HepG2 (cell line): ENCODE measurements at regions not wholly inside any gene's neighbourhood (a gene's known extent, or its start where the extent isn't known, plus 50 kb on each side); places are given as distances from the start of the nearest gene placed in this dataset.

ENCODE experiments used
- ARID2 ChIP-seq: sonication (generic); formaldehyde crosslinking; IDR thresholded peaks from 2 replicates; pipeline ENCODE4 v1.8.1; 2022; ENCODE audit warnings: mild to moderate bottlenecking, missing genetic modification reagents, borderline replicate concordance
- BRCA1 ChIP-seq: sonication (generic); formaldehyde crosslinking; IDR thresholded peaks from 2 replicates; pipeline ENCODE4 v1.4.0; 2020; ENCODE audit warnings: missing genetic modification reagents
- DZIP1 ChIP-seq: sonication (generic); formaldehyde crosslinking; IDR thresholded peaks from 2 replicates; pipeline ENCODE4 v1.5.0; 2020; ENCODE audit warnings: mild to moderate bottlenecking, missing genetic modification reagents
- HNF4A ChIP-seq: sonication (generic); formaldehyde crosslinking; IDR thresholded peaks from 2 replicates; pipeline ENCODE4 v1.4.0; 2020; ENCODE audit warnings: missing genetic modification reagents
- HOXA3 ChIP-seq: sonication (generic); formaldehyde crosslinking; IDR thresholded peaks from 2 replicates; pipeline ENCODE4 v1.5.0; 2020; ENCODE audit warnings: missing genetic modification reagents
- NR2F6 ChIP-seq, 2 experiments: IDR thresholded peaks; 2 replicates each; pipeline ENCODE4 v1.6.1; 2016; ENCODE audit warnings: antibody characterized with exemption in 1 of 2, mild to moderate bottlenecking in 1 of 2
- POLR2A ChIP-seq, 2 experiments: IDR thresholded peaks; 2 replicates each; pipeline ENCODE4 v1.6.1; 2011; ENCODE audit warnings: low read depth in 2 of 2, low read length in 2 of 2, mild to moderate bottlenecking in 1 of 2, moderate library complexity in 1 of 2; ENCODE audit not compliant: insufficient read depth in 1 of 2
- PRDM10 ChIP-seq: sonication (generic); formaldehyde crosslinking; IDR thresholded peaks from 2 replicates; pipeline ENCODE4 v1.4.0; 2020; ENCODE audit warnings: low read depth, missing genetic modification reagents
- SP4 ChIP-seq: sonication (generic); formaldehyde crosslinking; IDR thresholded peaks from 2 replicates; pipeline ENCODE4 v1.8.1; 2023; ENCODE audit warnings: mild to moderate bottlenecking, missing genetic modification reagents
- SRSF9 ChIP-seq: fragments of 200-400 bp; formaldehyde crosslinking; IDR thresholded peaks from 2 replicates; pipeline ENCODE4 v1.6.1; 2018; ENCODE audit warnings: borderline replicate concordance, mild to moderate bottlenecking, low read depth, low read length; ENCODE audit not compliant: insufficient read depth, poor library complexity, severe bottlenecking
- ZNF432 ChIP-seq: sonication (generic); formaldehyde crosslinking; IDR thresholded peaks from 2 replicates; pipeline ENCODE4 v1.5.0; 2020; ENCODE audit warnings: missing genetic modification reagents, mild to moderate bottlenecking, borderline replicate concordance
- ZNF597 ChIP-seq: sonication (generic); formaldehyde crosslinking; IDR thresholded peaks from 2 replicates; pipeline ENCODE4 v1.5.0; 2020; ENCODE audit warnings: missing genetic modification reagents
- ZNF772 ChIP-seq: sonication (generic); formaldehyde crosslinking; IDR thresholded peaks from 2 replicates; pipeline ENCODE4 v1.5.0; 2020; ENCODE audit warnings: mild to moderate bottlenecking, missing genetic modification reagents

- TF ChIP-seq DZIP1 (no peak), ZNF772 (CRISPR knock-in tag) (no peak), HOXA3 (no peak), PRDM10 (CRISPR knock-in tag) (no peak), ZNF597 (CRISPR knock-in tag) (no peak), ZNF432 (CRISPR knock-in tag) (no peak), POLR2A (IDR thresholded peaks at IDR 0.05; ENCODE audit: insufficient read depth in 1 of 2, low read depth in 2 of 2, low read length in 2 of 2) (no peak), HNF4A (CRISPR knock-in tag) (no peak), BRCA1 (CRISPR knock-in tag) (no peak), SRSF9 (no peak), NR2F6 (IDR thresholded peaks at IDR 0.05) (no peak), NR2F6 (CRISPR knock-in tag; IDR thresholded peaks at IDR 0.05) (no peak), ARID2 (CRISPR knock-in tag) (no peak), SP4 (CRISPR knock-in tag) (no peak)
- TF ChIP-seq, all 625 proteins: peak for 0
These were observed 68.9 kb upstream of the GNAZ start (continued) for GRCh38 chr22:23001463-23001862.
